Kidney (tissue), 13 donors: ENCODE measurements at regions not wholly inside any gene's neighbourhood (a gene's known extent, or its start where the extent isn't known, plus 50 kb on each side); places are given as distances from the start of the nearest gene placed in this dataset.

ENCODE experiments used
- DNase-seq, 5 donors: peaks; one replicate each; pipeline ENCODE4 v3.0.0-alpha.2; 2013 to 2020
- FAIRE-seq: peaks from 2 replicates; lab custom pipeline; 2012; peaks lifted over from hg19 to GRCh38; lab: Jason Lieb, UNC
- H3K27ac ChIP-seq, 2 donors: one replicate each; pipeline ENCODE4 v1.7.0; 2013; ENCODE audit warnings: low read depth in 2 of 2, low read length in 2 of 2, inconsistent platforms in 1 of 2
- H3K27me3 ChIP-seq: one replicate; pipeline ENCODE4 v1.7.1; 2013; ENCODE audit warnings: low read length, inconsistent platforms; ENCODE audit not compliant: control insufficient read depth, insufficient read depth
- H3K36me3 ChIP-seq, 3 donors: one replicate each; pipeline versions ENCODE4 v1.7.0 to v1.7.1; 2013; ENCODE audit warnings: low read length in 3 of 3, control low read depth in 1 of 3, inconsistent platforms in 1 of 3; ENCODE audit not compliant: insufficient read depth in 3 of 3, control insufficient read depth in 2 of 3
- H3K4me1 ChIP-seq, 3 donors: one replicate each; pipeline versions ENCODE4 v1.7.0 to v1.7.1; 2013; ENCODE audit warnings: low read length in 3 of 3, inconsistent platforms in 1 of 3, low read depth in 1 of 3; ENCODE audit not compliant: control insufficient read depth in 2 of 3, insufficient read depth in 2 of 3
- H3K4me3 ChIP-seq, 3 donors: one replicate each; pipeline versions ENCODE4 v1.7.0 to v1.8.1; 2013; ENCODE audit warnings: low read length in 3 of 3, control low read depth in 1 of 3, inconsistent platforms in 1 of 3
- H3K9ac ChIP-seq, 3 donors: one replicate each; pipeline versions ENCODE4 v1.7.0 to v1.7.1; 2013; ENCODE audit warnings: low read length in 3 of 3, control low read depth in 1 of 3, inconsistent platforms in 1 of 3
- H3K9me3 ChIP-seq, 3 donors: one replicate each; pipeline versions ENCODE4 v1.7.0 to v1.7.1; 2013; ENCODE audit warnings: low read length in 3 of 3, control low read depth in 1 of 3, inconsistent platforms in 1 of 3; ENCODE audit not compliant: control insufficient read depth in 2 of 3, insufficient read depth in 1 of 3
- CTCF ChIP-seq: IDR thresholded peaks from 3 replicates; pipeline ENCODE4 v1.5.1; 2012; ENCODE audit warnings: mild to moderate bottlenecking, moderate library complexity, borderline replicate concordance; ENCODE audit not compliant: insufficient read depth; ENCODE audit errors: extremely low read depth
- intact Hi-C: fragments of 100-400 bp; cut with DNase I; formaldehyde crosslinking; loops from one replicate; pipeline ENCODE4 v1.11.1; 2022
- donor health status: control.
- donor health status: control.
- donor health status: control.
- donor health status: control.
- donor health status: control.
- donor health status: DM: yes; HTN: yes; CAD: no.
- donor health status: Normal renal cell carcinoma (clear cell type).

GRCh38 chr9:90508940-90509339 is 133.7 kb downstream of the DIRAS2 start:
- Histone ChIP-seq H3K9ac (no peak overlapping the region), H3K4me3 (no peak overlapping the region), H3K36me3 (no peaks in the 10 kb centered on the region), H3K27me3 (no peaks in the 10 kb centered on the region), H3K27ac (no peak overlapping the region), H3K4me1 (no peaks in the 10 kb centered on the region), H3K9me3 (no peaks in the 10 kb centered on the region)
- FAIRE-seq (no peak), DNase-seq (no peak)
- TF ChIP-seq CTCF, result no peak
- intact Hi-C loops, result no loop called here

GRCh38 chr9:90511711-90512110 is 130.9 kb downstream of the DIRAS2 start:
- DNase-seq (no peak), FAIRE-seq (no peak)
- Histone ChIP-seq H3K9ac (no peak overlapping the region), H3K4me1 (no peaks in the 10 kb centered on the region), H3K27me3 (no peaks in the 10 kb centered on the region), H3K27ac (no peak overlapping the region), H3K4me3 (no peak overlapping the region), H3K36me3 (no peaks in the 10 kb centered on the region), H3K9me3 (no peaks in the 10 kb centered on the region)
- intact Hi-C loops, result no loop called here
- TF ChIP-seq CTCF, result no peak

- Histone ChIP-seq H3K27ac (no peak overlapping the region), H3K27me3 (no peaks in the 10 kb centered on the region), H3K9me3 (no peaks in the 10 kb centered on the region), H3K36me3 (no peaks in the 10 kb centered on the region), H3K4me1 (no peaks in the 10 kb centered on the region), H3K9ac (no peak overlapping the region), H3K4me3 (no peak overlapping the region)
- FAIRE-seq (no peak), DNase-seq (no peak)
- intact Hi-C loops, result no loop called here
- no peak for TF ChIP-seq CTCF
Measured at GRCh38 chr9:90514877-90515276, 127.7 kb downstream of the DIRAS2 start.

GRCh38 chr9:90515510-90515909 is 127.1 kb downstream of the DIRAS2 start:
- no peak overlapping the region for H3K4me3 ChIP-seq
- H3K9me3 ChIP-seq, result no peaks in the 10 kb centered on the region
- no peak for TF ChIP-seq CTCF
- H3K9ac ChIP-seq, result no peak overlapping the region
- no peaks in the 10 kb centered on the region for H3K27me3 ChIP-seq
- FAIRE-seq (no peak), DNase-seq (no peak)
- no peaks in the 10 kb centered on the region for H3K4me1 ChIP-seq
- no peak overlapping the region for H3K27ac ChIP-seq
- no peaks in the 10 kb centered on the region for H3K36me3 ChIP-seq
- intact Hi-C loops, result no loop called here
